ENCODE measurements at regions not wholly inside any gene's neighbourhood (a gene's known extent, or its start where the extent isn't known, plus 50 kb on each side); places are given as distances from the start of the nearest gene placed in this dataset.
A peak's percentile ranks its signal among the peaks of the same experiment; 100 is the strongest.

GRCh38 chr12:97764700-97765099 is 302.1 kb downstream of the RMST start:
- no peak for TF ChIP-seq JUND (IDR thresholded peaks at IDR 0.05; ENCODE audit: low read depth)
- in situ Hi-C loops (cut with HindIII; ENCODE audit: low pct_unique_long_range_greater_than_20kb, low sequenced_read_pairs), result no loop called here
- DNase-seq (ENCODE audit: low read depth in 1 of 2, low spot score in 1 of 2), result no peak

DNA sequence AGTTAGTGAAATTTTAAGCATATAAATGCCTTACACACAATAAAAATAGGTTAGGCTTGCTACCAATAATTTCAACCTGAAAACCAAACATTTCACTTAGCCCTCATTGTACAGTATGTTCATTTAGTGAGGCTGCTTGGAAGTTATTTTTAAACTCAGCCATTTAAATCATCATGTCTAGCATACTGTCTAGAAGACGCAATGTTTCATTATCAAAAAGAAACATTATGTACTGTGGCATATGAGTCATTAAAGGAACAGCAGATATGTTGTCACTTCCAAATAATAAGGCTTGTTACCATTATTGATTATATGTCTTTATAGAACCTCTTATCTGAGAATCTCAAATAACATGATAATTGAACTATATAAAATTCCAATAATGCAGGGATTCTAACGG is 304.7 kb downstream of the RMST start:
- TF ChIP-seq JUND (IDR thresholded peaks at IDR 0.05; ENCODE audit: low read depth), result no peak
- in situ Hi-C loops (cut with HindIII; ENCODE audit: low pct_unique_long_range_greater_than_20kb, low sequenced_read_pairs), result no loop called here
- DNase-seq (ENCODE audit: low read depth in 1 of 2, low spot score in 1 of 2), result no peak

GRCh38 chr12:97778111-97778510 is 315.5 kb downstream of the RMST start:
- no peak for TF ChIP-seq JUND (IDR thresholded peaks at IDR 0.05; ENCODE audit: low read depth)
- in situ Hi-C loops (cut with HindIII; ENCODE audit: low pct_unique_long_range_greater_than_20kb, low sequenced_read_pairs), result no loop called here
- DNase-seq (ENCODE audit: low read depth in 1 of 2, low spot score in 1 of 2), result peak in 1 of 2 experiments; percentile 21

DNA sequence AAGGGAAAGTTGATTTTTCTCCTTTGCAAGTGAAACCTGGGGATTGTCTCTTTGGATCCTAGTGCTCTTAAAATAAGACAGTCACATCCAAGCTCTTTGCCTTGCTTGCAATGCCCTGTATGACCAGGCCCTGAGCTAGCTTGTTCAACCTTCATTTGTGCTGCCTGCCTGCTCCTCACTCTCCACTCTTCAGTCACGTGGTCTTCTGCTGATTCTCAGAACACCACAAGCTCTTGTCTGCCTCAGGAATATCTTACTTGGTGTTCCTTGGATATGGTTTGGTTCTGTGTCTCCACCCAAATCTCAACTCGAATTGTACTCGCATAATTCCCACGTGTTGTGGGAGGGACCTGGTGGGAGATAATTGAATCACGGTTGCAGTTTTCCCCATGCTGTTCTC is 318.7 kb downstream of the RMST start:
- no peak for TF ChIP-seq JUND (IDR thresholded peaks at IDR 0.05; ENCODE audit: low read depth)
- DNase-seq (ENCODE audit: low read depth in 1 of 2, low spot score in 1 of 2), result no peak
- in situ Hi-C loops (cut with HindIII; ENCODE audit: low pct_unique_long_range_greater_than_20kb, low sequenced_read_pairs), result no loop called here

GRCh38 chr12:97784904-97785303 is 322.3 kb downstream of the RMST start:
- in situ Hi-C loops (cut with HindIII; ENCODE audit: low pct_unique_long_range_greater_than_20kb, low sequenced_read_pairs), result no loop called here
- TF ChIP-seq JUND (IDR thresholded peaks at IDR 0.05; ENCODE audit: low read depth), result no peak
- DNase-seq (ENCODE audit: low read depth in 1 of 2, low spot score in 1 of 2), result no peak

GRCh38 chr12:97790281-97790680 is 327.7 kb downstream of the RMST start:
- TF ChIP-seq JUND (IDR thresholded peaks at IDR 0.05; ENCODE audit: low read depth), result no peak
- DNase-seq (ENCODE audit: low read depth in 1 of 2, low spot score in 1 of 2), result no peak
- in situ Hi-C loops (cut with HindIII; ENCODE audit: low pct_unique_long_range_greater_than_20kb, low sequenced_read_pairs), result no loop called here

- no peak for DNase-seq (ENCODE audit: low read depth in 1 of 2, low spot score in 1 of 2)
- in situ Hi-C loops (cut with HindIII; ENCODE audit: low pct_unique_long_range_greater_than_20kb, low sequenced_read_pairs), result no loop called here
- TF ChIP-seq JUND (IDR thresholded peaks at IDR 0.05; ENCODE audit: low read depth), result no peak
Observed at GRCh38 chr12:97797473-97797872, 334.9 kb downstream of the RMST start.

GRCh38 chr12:97800561-97800960 is 338.0 kb downstream of the RMST start:
- no peak for DNase-seq (ENCODE audit: low read depth in 1 of 2, low spot score in 1 of 2)
- in situ Hi-C loops (cut with HindIII; ENCODE audit: low pct_unique_long_range_greater_than_20kb, low sequenced_read_pairs), result no loop called here
- no peak for TF ChIP-seq JUND (IDR thresholded peaks at IDR 0.05; ENCODE audit: low read depth)

- TF ChIP-seq JUND (IDR thresholded peaks at IDR 0.05; ENCODE audit: low read depth), result no peak
- no peak for DNase-seq (ENCODE audit: low read depth in 1 of 2, low spot score in 1 of 2)
- in situ Hi-C loops (cut with HindIII; ENCODE audit: low pct_unique_long_range_greater_than_20kb, low sequenced_read_pairs), result no loop called here
Observed at GRCh38 chr12:97801471-97802059, 339.0 kb downstream of the RMST start.

- in situ Hi-C loops (cut with HindIII; ENCODE audit: low pct_unique_long_range_greater_than_20kb, low sequenced_read_pairs), result no loop called here
- TF ChIP-seq JUND (IDR thresholded peaks at IDR 0.05; ENCODE audit: low read depth), result no peak
- no peak for DNase-seq (ENCODE audit: low read depth in 1 of 2, low spot score in 1 of 2)
Observed at GRCh38 chr12:97805146-97805545, 342.5 kb downstream of the RMST start.

GRCh38 chr12:97813301-97813700 is 350.7 kb downstream of the RMST start:
- no peak for DNase-seq (ENCODE audit: low read depth in 1 of 2, low spot score in 1 of 2)
- in situ Hi-C loops (cut with HindIII; ENCODE audit: low pct_unique_long_range_greater_than_20kb, low sequenced_read_pairs), result no loop called here
- TF ChIP-seq JUND (IDR thresholded peaks at IDR 0.05; ENCODE audit: low read depth), result no peak

- TF ChIP-seq JUND (IDR thresholded peaks at IDR 0.05; ENCODE audit: low read depth), result no peak
- in situ Hi-C loops (cut with HindIII; ENCODE audit: low pct_unique_long_range_greater_than_20kb, low sequenced_read_pairs), result no loop called here
- DNase-seq (ENCODE audit: low read depth in 1 of 2, low spot score in 1 of 2), result no peak
Observed at GRCh38 chr12:97821806-97822205, 359.2 kb downstream of the RMST start.

DNA sequence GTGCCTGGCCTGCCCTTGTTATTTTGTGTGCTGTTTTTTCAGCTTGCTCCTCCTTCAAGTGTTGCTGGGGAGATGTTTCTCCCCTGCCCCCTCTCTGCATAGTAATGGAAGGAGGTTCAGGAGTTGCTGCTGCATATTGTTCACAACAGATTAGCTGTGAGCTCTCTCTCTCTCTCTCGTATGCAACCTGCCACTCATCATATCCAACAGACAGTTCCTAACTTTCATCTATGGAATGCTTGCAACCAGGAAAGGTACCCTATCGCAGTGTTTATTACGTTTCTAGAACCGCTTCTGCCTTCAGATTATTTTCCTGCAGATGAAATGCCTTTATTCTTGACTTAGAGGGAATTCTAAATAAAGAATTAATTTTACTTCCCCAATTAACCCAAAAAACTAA is 372.9 kb downstream of the RMST start:
- in situ Hi-C loops (cut with HindIII; ENCODE audit: low pct_unique_long_range_greater_than_20kb, low sequenced_read_pairs), result no loop called here
- TF ChIP-seq JUND (IDR thresholded peaks at IDR 0.05; ENCODE audit: low read depth), result no peak
- DNase-seq (ENCODE audit: low read depth in 1 of 2, low spot score in 1 of 2), result no peak

DNA sequence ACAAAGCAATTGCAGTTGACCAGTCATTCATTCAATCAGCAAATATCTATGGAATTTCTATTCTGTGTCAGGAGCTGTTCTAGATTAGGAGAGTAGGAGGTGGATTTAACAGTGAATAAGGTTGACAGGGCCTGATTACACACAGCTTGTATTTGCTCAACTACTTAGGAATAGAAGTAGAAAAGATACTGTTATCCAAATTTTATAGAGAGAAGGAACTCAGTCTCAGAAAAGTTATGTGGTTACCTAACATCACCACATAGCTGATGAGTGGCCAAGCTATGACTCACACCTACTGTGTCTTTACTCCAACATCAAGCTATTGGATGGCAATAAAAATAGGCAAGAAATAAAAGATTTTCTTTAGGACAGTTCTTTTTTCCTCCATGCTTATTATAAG is 374.8 kb downstream of the RMST start:
- peak in 1 of 2 experiments; percentile 23 for DNase-seq (ENCODE audit: low read depth in 1 of 2, low spot score in 1 of 2)
- TF ChIP-seq JUND (IDR thresholded peaks at IDR 0.05; ENCODE audit: low read depth), result no peak
- in situ Hi-C loops (cut with HindIII; ENCODE audit: low pct_unique_long_range_greater_than_20kb, low sequenced_read_pairs), result no loop called here

Data from T47D (cell line).